ENCODE measurements at regions not wholly inside any gene's neighbourhood (a gene's known extent, or its start where the extent isn't known, plus 50 kb on each side); places are given as distances from the start of the nearest gene placed in this dataset.

DNA sequence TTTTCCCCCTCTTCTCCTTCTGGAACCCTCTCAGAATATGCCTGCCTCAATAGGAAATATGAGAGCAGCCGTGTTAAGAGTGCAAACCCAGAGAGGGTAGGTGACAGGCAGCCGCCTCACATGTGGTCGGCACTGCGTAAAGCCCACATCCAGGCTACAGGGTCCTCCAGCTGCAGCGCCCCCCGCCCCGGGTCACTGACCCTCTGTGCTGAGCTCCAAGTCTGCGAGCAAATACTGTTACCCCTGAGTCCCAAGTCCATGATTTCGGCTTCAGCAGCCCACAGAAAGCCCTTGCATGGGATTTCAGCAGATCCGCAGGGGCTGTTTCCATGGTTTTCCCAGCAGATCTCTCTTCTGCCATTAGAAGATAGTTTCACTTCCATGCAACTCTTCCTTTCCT is 186.9 kb upstream of the IRS2 start:
- TF ChIP-seq RNF2 (IDR thresholded peaks at IDR 0.05; ENCODE audit: borderline replicate concordance, low read depth) = no peak
- TF ChIP-seq, protein P1, sequence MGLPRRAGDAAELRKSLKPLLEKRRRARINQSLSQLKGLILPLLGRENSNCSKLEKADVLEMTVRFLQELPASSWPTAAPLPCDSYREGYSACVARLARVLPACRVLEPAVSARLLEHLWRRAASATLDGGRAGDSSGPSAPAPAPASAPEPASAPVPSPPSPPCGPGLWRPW (IDR thresholded peaks at IDR 0.05) = no peak
- TF ChIP-seq NR3C1 (IDR thresholded peaks at IDR 0.05) = no peak
- no peak for TF ChIP-seq FOSB (CRISPR knock-in tag; IDR thresholded peaks at IDR 0.05)
- no peak for TF ChIP-seq BHLHE40 (IDR thresholded peaks at IDR 0.05; ENCODE audit: low read depth, low read length)
- TF ChIP-seq, protein P2, sequence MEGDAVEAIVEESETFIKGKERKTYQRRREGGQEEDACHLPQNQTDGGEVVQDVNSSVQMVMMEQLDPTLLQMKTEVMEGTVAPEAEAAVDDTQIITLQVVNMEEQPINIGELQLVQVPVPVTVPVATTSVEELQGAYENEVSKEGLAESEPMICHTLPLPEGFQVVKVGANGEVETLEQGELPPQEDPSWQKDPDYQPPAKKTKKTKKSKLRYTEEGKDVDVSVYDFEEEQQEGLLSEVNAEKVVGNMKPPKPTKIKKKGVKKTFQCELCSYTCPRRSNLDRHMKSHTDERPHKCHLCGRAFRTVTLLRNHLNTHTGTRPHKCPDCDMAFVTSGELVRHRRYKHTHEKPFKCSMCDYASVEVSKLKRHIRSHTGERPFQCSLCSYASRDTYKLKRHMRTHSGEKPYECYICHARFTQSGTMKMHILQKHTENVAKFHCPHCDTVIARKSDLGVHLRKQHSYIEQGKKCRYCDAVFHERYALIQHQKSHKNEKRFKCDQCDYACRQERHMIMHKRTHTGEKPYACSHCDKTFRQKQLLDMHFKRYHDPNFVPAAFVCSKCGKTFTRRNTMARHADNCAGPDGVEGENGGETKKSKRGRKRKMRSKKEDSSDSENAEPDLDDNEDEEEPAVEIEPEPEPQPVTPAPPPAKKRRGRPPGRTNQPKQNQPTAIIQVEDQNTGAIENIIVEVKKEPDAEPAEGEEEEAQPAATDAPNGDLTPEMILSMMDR (IDR thresholded peaks at IDR 0.05) = no peak
- no peak for TF ChIP-seq EHMT2 (IDR thresholded peaks at IDR 0.05; ENCODE audit: low read depth)
- TF ChIP-seq, protein P3, sequence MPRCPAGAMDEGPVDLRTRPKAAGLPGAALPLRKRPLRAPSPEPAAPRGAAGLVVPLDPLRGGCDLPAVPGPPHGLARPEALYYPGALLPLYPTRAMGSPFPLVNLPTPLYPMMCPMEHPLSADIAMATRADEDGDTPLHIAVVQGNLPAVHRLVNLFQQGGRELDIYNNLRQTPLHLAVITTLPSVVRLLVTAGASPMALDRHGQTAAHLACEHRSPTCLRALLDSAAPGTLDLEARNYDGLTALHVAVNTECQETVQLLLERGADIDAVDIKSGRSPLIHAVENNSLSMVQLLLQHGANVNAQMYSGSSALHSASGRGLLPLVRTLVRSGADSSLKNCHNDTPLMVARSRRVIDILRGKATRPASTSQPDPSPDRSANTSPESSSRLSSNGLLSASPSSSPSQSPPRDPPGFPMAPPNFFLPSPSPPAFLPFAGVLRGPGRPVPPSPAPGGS (IDR thresholded peaks at IDR 0.05) = no peak
- TF ChIP-seq FOXS1 (CRISPR knock-in tag; IDR thresholded peaks at IDR 0.05) = no peak
- TF ChIP-seq, protein P4, sequence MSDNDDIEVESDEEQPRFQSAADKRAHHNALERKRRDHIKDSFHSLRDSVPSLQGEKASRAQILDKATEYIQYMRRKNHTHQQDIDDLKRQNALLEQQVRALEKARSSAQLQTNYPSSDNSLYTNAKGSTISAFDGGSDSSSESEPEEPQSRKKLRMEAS (IDR thresholded peaks at IDR 0.05) = no peak
- TF ChIP-seq EP300 (IDR thresholded peaks at IDR 0.05) = no peak
- no peak for TF ChIP-seq RFX5 (IDR thresholded peaks at IDR 0.05)
- no peak for TF ChIP-seq ZC3H11A (IDR thresholded peaks at IDR 0.05)
- no peak for TF ChIP-seq MYC (IDR thresholded peaks at IDR 0.05; ENCODE audit: borderline replicate concordance, low read length)
- no peak for TF ChIP-seq POLR2A (IDR thresholded peaks at IDR 0.05; ENCODE audit: low read length)
- TF ChIP-seq TP53 (CRISPR knock-in tag; IDR thresholded peaks at IDR 0.05) = no peak
- no peak for TF ChIP-seq FOSL2 (IDR thresholded peaks at IDR 0.05)
- no peak for TF ChIP-seq FOSL2 (CRISPR knock-in tag; IDR thresholded peaks at IDR 0.05)
- H3K4me3 ChIP-seq = no peak overlapping the region
- no peaks in the 10 kb centered on the region for H3K4me1 ChIP-seq
- FAIRE-seq = no peak
- DNase-seq (ENCODE audit: low read depth in 1 of 2, low spot score in 1 of 2) = no peak
- H3K4me2 ChIP-seq = no peak overlapping the region
- H3K27ac ChIP-seq = no peak overlapping the region
- ATAC-seq = no peak
- ChIA-PET CTCF (no interaction called here), POLR2A (no interaction called here)
- 84% methylated on average over 6 of the region's 10 CpGs for WGBS (ENCODE audit: missing lambda C conversion rate)
- H3K9me3 ChIP-seq = peaks cover 5% of the 10 kb centered on the region; the same call in 2 of the 3 replicates

DNA sequence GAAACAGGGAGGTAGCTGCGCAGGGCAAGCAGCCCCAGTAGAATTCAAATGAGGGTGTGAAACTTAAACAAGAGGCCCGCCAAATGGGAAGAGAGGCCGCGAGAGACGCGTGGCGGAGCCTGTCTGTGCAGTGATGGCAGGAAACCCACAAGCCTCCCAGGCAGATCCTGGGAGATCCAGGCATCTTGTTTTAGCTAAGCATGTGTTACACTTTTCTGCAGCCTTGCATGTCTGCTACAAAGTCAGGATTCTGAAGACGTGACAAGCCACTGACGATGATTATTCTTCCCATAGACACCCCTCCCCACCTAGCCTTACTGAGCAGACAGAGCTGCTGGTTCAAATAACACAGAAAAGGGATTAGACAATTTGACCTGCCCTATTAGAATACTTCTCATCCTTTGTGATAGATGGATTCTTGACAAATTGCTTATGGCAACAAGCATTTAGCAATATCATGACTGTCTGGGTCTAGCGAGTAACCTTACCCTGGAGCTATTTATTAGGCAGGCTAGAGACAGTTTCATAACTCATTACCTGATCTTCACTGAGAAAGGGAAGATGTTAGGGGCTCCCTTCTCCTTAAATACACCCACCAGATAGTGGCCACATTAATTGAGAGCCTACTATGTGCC is 185.2 kb upstream of the IRS2 start:
- Histone ChIP-seq H3K9me3 (peaks cover 5% of the 10 kb centered on the region; the same call in 2 of the 3 replicates), H3K4me3 (no peak overlapping the region), H3K27ac (no peak overlapping the region), H3K4me2 (no peak overlapping the region), H3K4me1 (no peaks in the 10 kb centered on the region)
- DNase-seq (ENCODE audit: low read depth in 1 of 2, low spot score in 1 of 2) = no peak
- no peak for ATAC-seq
- 93% methylated on average over 10 of the region's 10 CpGs for WGBS (ENCODE audit: missing lambda C conversion rate)
- TF ChIP-seq MAFK (IDR thresholded peaks at IDR 0.05; ENCODE audit: partially characterized antibody) = no peak
- TF ChIP-seq RAD21 (conservative IDR thresholded peaks at IDR 0.05 in 1 of 2, IDR thresholded peaks at IDR 0.05 in 1 of 2) = no peak
- TF ChIP-seq JUN (IDR thresholded peaks at IDR 0.05) = no peak
- no peak for TF ChIP-seq EHMT2 (IDR thresholded peaks at IDR 0.05; ENCODE audit: low read depth)
- TF ChIP-seq MAZ (IDR thresholded peaks at IDR 0.05; ENCODE audit: borderline replicate concordance, low read depth, low read length) = no peak
- no peak for TF ChIP-seq ZSCAN20 (CRISPR knock-in tag; IDR thresholded peaks at IDR 0.05)
- TF ChIP-seq, protein P5, sequence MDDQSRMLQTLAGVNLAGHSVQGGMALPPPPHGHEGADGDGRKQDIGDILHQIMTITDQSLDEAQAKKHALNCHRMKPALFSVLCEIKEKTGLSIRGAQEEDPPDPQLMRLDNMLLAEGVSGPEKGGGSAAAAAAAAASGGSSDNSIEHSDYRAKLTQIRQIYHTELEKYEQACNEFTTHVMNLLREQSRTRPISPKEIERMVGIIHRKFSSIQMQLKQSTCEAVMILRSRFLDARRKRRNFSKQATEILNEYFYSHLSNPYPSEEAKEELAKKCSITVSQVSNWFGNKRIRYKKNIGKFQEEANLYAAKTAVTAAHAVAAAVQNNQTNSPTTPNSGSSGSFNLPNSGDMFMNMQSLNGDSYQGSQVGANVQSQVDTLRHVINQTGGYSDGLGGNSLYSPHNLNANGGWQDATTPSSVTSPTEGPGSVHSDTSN (IDR thresholded peaks at IDR 0.05) = no peak
- TF ChIP-seq, protein P6, sequence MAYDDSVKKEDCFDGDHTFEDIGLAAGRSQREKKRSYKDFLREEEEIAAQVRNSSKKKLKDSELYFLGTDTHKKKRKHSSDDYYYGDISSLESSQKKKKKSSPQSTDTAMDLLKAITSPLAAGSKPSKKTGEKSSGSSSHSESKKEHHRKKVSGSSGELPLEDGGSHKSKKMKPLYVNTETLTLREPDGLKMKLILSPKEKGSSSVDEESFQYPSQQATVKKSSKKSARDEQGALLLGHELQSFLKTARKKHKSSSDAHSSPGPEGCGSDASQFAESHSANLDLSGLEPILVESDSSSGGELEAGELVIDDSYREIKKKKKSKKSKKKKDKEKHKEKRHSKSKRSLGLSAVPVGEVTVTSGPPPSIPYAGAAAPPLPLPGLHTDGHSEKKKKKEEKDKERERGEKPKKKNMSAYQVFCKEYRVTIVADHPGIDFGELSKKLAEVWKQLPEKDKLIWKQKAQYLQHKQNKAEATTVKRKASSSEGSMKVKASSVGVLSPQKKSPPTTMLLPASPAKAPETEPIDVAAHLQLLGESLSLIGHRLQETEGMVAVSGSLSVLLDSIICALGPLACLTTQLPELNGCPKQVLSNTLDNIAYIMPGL (CRISPR knock-in tag; IDR thresholded peaks at IDR 0.05; ENCODE audit: borderline replicate concordance) = no peak
- TF ChIP-seq CHD4 (IDR thresholded peaks at IDR 0.05; ENCODE audit: borderline replicate concordance) = no peak
- TF ChIP-seq HOXA7 (CRISPR knock-in tag; IDR thresholded peaks at IDR 0.05) = no peak
- no peak for TF ChIP-seq RNF2 (IDR thresholded peaks at IDR 0.05; ENCODE audit: borderline replicate concordance, low read depth)
- TF ChIP-seq EP300 (IDR thresholded peaks at IDR 0.05) = no peak
- TF ChIP-seq SMC3 (IDR thresholded peaks at IDR 0.05) = no peak
- TF ChIP-seq EHF (CRISPR knock-in tag; IDR thresholded peaks at IDR 0.05) = no peak
- no peak for TF ChIP-seq GATA3 (IDR thresholded peaks at IDR 0.05; ENCODE audit: borderline replicate concordance)
- ChIA-PET CTCF (no interaction called here), POLR2A (no interaction called here)
- no peak for FAIRE-seq

Measured in A549 (cell line).